Activated naive CD4-positive, alpha-beta T cell treated with anti-CD3 and anti-CD28 coated beads for 36 hours (primary cell): ENCODE measurements at regions not wholly inside any gene's neighbourhood (a gene's known extent, or its start where the extent isn't known, plus 50 kb on each side); places are given as distances from the start of the nearest gene placed in this dataset.

ENCODE experiments used
- CTCF ChIA-PET: fragments of 350-600 bp; sonication (Branson Sonifier 250); formaldehyde crosslinking; loops from one replicate; lab custom pipeline; 2021; ENCODE audit warnings: antibody characterized with exemption; lab: Charles Lee
- DNase-seq: peaks from one replicate; pipeline ENCODE4 v3.0.0-alpha.2; 2020
- H3K27ac Mint-ChIP-seq: one replicate; pipeline ENCODE4 v1.8.0; 2021; ENCODE audit warnings: mild to moderate bottlenecking, mixed read lengths
- H3K27me3 Mint-ChIP-seq: one replicate; pipeline ENCODE4 v1.8.0; 2021; ENCODE audit warnings: low read depth, mixed read lengths
- H3K36me3 Mint-ChIP-seq: one replicate; pipeline ENCODE4 v1.8.0; 2021; ENCODE audit warnings: low read depth, mixed read lengths
- H3K4me1 Mint-ChIP-seq: one replicate; pipeline ENCODE4 v1.8.0; 2021; ENCODE audit warnings: low read depth, mixed read lengths
- H3K4me3 Mint-ChIP-seq: one replicate; pipeline ENCODE4 v1.8.0; 2021; ENCODE audit warnings: mild to moderate bottlenecking, moderate library complexity, mixed read lengths
- H3K9me3 Mint-ChIP-seq: one replicate; pipeline ENCODE4 v1.8.0; 2021; ENCODE audit warnings: mixed read lengths
- intact Hi-C: fragments of 100-400 bp; cut with micrococcal nuclease; formaldehyde crosslinking; loops from one replicate; pipeline ENCODE4 v1.15.1; 2023

- no peak for DNase-seq
- no peaks in the 10 kb centered on the region for H3K9me3 Mint-ChIP-seq
- no peaks in the 10 kb centered on the region for H3K4me1 Mint-ChIP-seq
- H3K27me3 Mint-ChIP-seq, result no peaks in the 10 kb centered on the region
- H3K36me3 Mint-ChIP-seq, result no peaks in the 10 kb centered on the region
- intact Hi-C loops, result no loop called here
- CTCF ChIA-PET, result no interaction called here
- no peak overlapping the region for H3K27ac Mint-ChIP-seq
- no peak overlapping the region for H3K4me3 Mint-ChIP-seq
These were observed 121.9 kb upstream of the PLET1 start for GRCh38 chr11:112382561-112382960.

GRCh38 chr11:112388496-112388895, 127.8 kb upstream of the PLET1 start:
- no peaks in the 10 kb centered on the region for H3K4me1 Mint-ChIP-seq
- H3K4me3 Mint-ChIP-seq, result no peak overlapping the region
- peaks cover 2% of the 10 kb centered on the region for H3K27me3 Mint-ChIP-seq
- peaks cover 2% of the 10 kb centered on the region for H3K9me3 Mint-ChIP-seq
- CTCF ChIA-PET, result no interaction called here
- DNase-seq, result no peak
- no peak overlapping the region for H3K27ac Mint-ChIP-seq
- intact Hi-C loops, result no loop called here
- peaks cover 2% of the 10 kb centered on the region for H3K36me3 Mint-ChIP-seq

- Mint-ChIP-seq H3K36me3 (peaks cover 2% of the 10 kb centered on the region), H3K27ac (no peak overlapping the region), H3K4me1 (no peaks in the 10 kb centered on the region), H3K4me3 (no peak overlapping the region), H3K9me3 (peaks cover 2% of the 10 kb centered on the region), H3K27me3 (peaks cover 2% of the 10 kb centered on the region)
- CTCF ChIA-PET, result no interaction called here
- DNase-seq, result no peak
- intact Hi-C loops, result no loop called here
These were observed 130.4 kb upstream of the PLET1 start for GRCh38 chr11:112391086-112391485.

DNA sequence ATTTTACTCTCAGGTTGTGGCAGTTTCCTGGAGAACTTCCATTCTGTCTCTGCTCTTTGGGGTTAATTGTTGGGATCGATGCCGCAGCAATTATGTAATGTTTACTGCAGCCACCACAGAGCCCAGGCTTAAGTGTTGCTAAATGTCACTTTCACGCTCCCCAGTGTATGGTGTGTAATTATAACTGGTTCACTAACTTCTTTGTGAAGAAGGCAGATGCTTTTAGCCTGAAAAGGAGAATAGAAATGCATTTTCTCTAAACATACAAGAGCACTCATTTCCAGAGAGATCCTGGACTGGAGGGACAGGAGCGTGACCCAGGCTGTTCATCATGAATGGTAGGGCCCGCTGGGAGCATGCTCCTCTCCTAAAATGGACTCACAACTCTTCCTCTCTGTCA, 132.2 kb upstream of the PLET1 start:
- no peak for DNase-seq
- no peaks in the 10 kb centered on the region for H3K4me1 Mint-ChIP-seq
- CTCF ChIA-PET, result interaction anchor here (1.0 kb wide), 1 partner anchor 195 kb away, joined by 4 read pairs; no protein-coding TSS in a partner anchor
- peaks cover 2% of the 10 kb centered on the region for H3K9me3 Mint-ChIP-seq
- intact Hi-C loops, result no loop called here
- H3K27ac Mint-ChIP-seq, result no peak overlapping the region
- H3K36me3 Mint-ChIP-seq, result peaks cover 2% of the 10 kb centered on the region
- H3K27me3 Mint-ChIP-seq, result peaks cover 2% of the 10 kb centered on the region
- no peak overlapping the region for H3K4me3 Mint-ChIP-seq

GRCh38 chr11:112394304-112394703, 133.6 kb upstream of the PLET1 start:
- CTCF ChIA-PET, result interaction anchor here (0.9 kb wide), 1 partner anchor 59 kb away, joined by 5 read pairs; no protein-coding TSS in a partner anchor
- intact Hi-C loops, result no loop called here
- no peaks in the 10 kb centered on the region for H3K27me3 Mint-ChIP-seq
- H3K36me3 Mint-ChIP-seq, result no peaks in the 10 kb centered on the region
- DNase-seq, result no peak
- no peak overlapping the region for H3K27ac Mint-ChIP-seq
- H3K4me3 Mint-ChIP-seq, result no peak overlapping the region
- H3K9me3 Mint-ChIP-seq, result no peaks in the 10 kb centered on the region
- H3K4me1 Mint-ChIP-seq, result no peaks in the 10 kb centered on the region

- no peaks in the 10 kb centered on the region for H3K4me1 Mint-ChIP-seq
- CTCF ChIA-PET, result no interaction called here
These were observed 135.4 kb upstream of the PLET1 start for GRCh38 chr11:112396076-112396475.

GRCh38 chr11:112398798-112399478, 138.3 kb upstream of the PLET1 start:
- CTCF ChIA-PET, result no interaction called here
- H3K27ac Mint-ChIP-seq, result no peak overlapping the region
- no peak for DNase-seq
- H3K4me1 Mint-ChIP-seq, result no peaks in the 10 kb centered on the region
- H3K36me3 Mint-ChIP-seq, result no peaks in the 10 kb centered on the region
- no peak overlapping the region for H3K4me3 Mint-ChIP-seq
- intact Hi-C loops, result no loop called here
- H3K27me3 Mint-ChIP-seq, result no peaks in the 10 kb centered on the region
- H3K9me3 Mint-ChIP-seq, result no peaks in the 10 kb centered on the region

More at GRCh38 chr11:112396076-112396475, 135.4 kb upstream of the PLET1 start:
- DNase-seq, result no peak
- Mint-ChIP-seq H3K9me3 (no peaks in the 10 kb centered on the region), H3K27me3 (no peaks in the 10 kb centered on the region), H3K36me3 (no peaks in the 10 kb centered on the region), H3K4me3 (no peak overlapping the region), H3K27ac (no peak overlapping the region)
- intact Hi-C loops, result no loop called here

GRCh38 chr11:112400476-112401014, 139.9 kb upstream of the PLET1 start:
- CTCF ChIA-PET, result interaction anchor here (0.7 kb wide), 1 partner anchor 44 kb away, joined by 4 read pairs; no protein-coding TSS in a partner anchor

DNA sequence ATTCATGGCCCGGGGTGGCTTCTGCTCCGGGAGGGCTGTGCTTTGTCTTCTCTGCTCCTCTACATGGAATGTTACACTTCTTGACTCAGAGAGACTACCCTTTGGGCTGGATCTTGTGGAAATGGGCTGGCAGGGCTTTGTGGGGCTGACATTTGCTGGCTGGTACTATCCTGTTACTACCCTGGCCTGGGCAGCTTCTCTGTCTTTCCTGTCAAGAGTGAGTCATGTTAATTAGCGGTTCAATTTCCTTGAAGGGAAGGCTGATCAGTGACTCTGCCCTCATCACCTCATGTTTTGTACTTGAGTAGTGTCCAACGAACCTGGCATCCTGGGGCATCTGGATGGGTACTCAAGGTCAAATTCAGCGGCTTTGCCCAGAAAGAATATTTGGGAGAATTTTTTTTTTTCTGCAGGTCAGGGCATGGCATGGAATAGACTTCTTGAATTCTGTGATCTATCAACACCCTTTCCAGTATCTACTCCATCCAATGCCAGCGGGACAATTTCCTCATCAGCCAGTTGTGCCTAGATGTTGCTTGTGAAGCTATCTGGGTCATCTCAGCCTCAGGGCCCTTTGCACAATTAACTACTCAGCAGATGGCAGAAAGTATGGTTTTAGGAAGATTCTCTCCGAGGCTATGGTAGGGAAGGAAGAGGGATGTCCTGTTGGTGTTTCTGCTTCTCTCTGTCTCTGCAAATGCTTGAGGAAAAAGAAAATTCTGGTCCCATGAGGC, 140.5 kb upstream of the PLET1 start:
- DNase-seq, result no peak

More at GRCh38 chr11:112400476-112401014, 139.9 kb upstream of the PLET1 start:
- Mint-ChIP-seq H3K36me3 (no peaks in the 10 kb centered on the region), H3K9me3 (no peaks in the 10 kb centered on the region), H3K27me3 (no peaks in the 10 kb centered on the region), H3K4me1 (no peaks in the 10 kb centered on the region), H3K4me3 (no peak overlapping the region), H3K27ac (no peak overlapping the region)
- no peak for DNase-seq
- intact Hi-C loops, result no loop called here

DNA sequence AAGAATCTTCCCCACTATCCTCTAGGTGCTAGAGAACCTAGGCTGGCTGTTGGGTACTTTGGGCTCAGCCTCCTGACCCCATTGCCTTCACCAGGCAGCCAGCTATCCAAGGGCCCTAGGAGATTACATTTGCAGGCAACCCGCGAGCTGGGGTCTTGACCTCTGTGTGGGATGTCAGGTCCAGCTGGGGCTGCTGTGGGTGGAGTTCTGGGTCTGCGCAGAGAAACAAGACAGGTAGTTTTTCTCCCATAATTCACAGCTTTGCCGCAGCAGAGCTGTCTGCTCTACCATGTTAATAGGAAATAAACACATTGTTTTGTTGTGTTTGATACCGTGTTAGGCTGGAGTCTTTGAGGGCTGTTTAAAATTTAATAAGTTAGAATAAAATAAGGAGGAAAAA, 142.8 kb upstream of the PLET1 start:
- H3K9me3 Mint-ChIP-seq, result no peaks in the 10 kb centered on the region
- intact Hi-C loops, result no loop called here
- no peaks in the 10 kb centered on the region for H3K27me3 Mint-ChIP-seq
- H3K27ac Mint-ChIP-seq, result no peak overlapping the region
- CTCF ChIA-PET, result no interaction called here
- no peak for DNase-seq
- no peaks in the 10 kb centered on the region for H3K4me1 Mint-ChIP-seq
- H3K36me3 Mint-ChIP-seq, result no peaks in the 10 kb centered on the region
- H3K4me3 Mint-ChIP-seq, result no peak overlapping the region

More for the DNA sequence above, 140.5 kb upstream of the PLET1 start:
- H3K4me3 Mint-ChIP-seq, result no peak overlapping the region
- CTCF ChIA-PET, result interaction anchor here (0.7 kb wide), 1 partner anchor 44 kb away, joined by 4 read pairs; no protein-coding TSS in a partner anchor
- no peaks in the 10 kb centered on the region for H3K36me3 Mint-ChIP-seq
- no peaks in the 10 kb centered on the region for H3K4me1 Mint-ChIP-seq
- H3K27ac Mint-ChIP-seq, result no peak overlapping the region
- H3K9me3 Mint-ChIP-seq, result no peaks in the 10 kb centered on the region
- intact Hi-C loops, result no loop called here
- H3K27me3 Mint-ChIP-seq, result no peaks in the 10 kb centered on the region

GRCh38 chr11:112404112-112404511, 143.5 kb upstream of the PLET1 start:
- intact Hi-C loops, result no loop called here
- DNase-seq, result no peak
- H3K4me3 Mint-ChIP-seq, result no peak overlapping the region
- no peaks in the 10 kb centered on the region for H3K27me3 Mint-ChIP-seq
- H3K27ac Mint-ChIP-seq, result no peak overlapping the region
- no peaks in the 10 kb centered on the region for H3K4me1 Mint-ChIP-seq
- H3K36me3 Mint-ChIP-seq, result no peaks in the 10 kb centered on the region
- no peaks in the 10 kb centered on the region for H3K9me3 Mint-ChIP-seq
- CTCF ChIA-PET, result no interaction called here

DNA sequence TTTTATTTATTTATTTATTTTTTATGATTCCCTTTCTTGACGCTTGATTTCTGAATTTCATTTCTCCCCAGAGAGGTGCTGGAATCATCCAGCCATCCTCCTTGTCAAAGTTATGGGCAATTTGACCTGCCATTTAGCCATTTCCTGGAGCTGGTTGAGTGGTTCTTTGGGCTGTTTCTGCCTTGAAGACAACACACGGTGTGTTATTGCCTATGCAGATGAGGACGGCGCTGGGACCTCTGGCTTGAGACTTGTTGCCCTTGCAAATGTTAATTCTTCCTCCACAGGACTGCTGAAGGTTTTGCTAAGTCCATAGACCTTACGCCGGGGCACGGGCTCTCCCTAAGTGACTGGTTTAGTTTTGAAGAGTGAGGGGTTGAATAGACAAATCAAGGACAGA, 147.9 kb upstream of the PLET1 start:
- H3K9me3 Mint-ChIP-seq, result no peaks in the 10 kb centered on the region
- DNase-seq, result no peak

More for the DNA sequence above, 147.9 kb upstream of the PLET1 start:
- intact Hi-C loops, result no loop called here
- CTCF ChIA-PET, result interaction anchor here (1.3 kb wide), 2 partner anchors 117 to 147 kb away, joined by 3 read pairs; no protein-coding TSS in a partner anchor
- Mint-ChIP-seq H3K36me3 (no peaks in the 10 kb centered on the region), H3K27ac (no peak overlapping the region), H3K4me3 (no peak overlapping the region), H3K27me3 (no peaks in the 10 kb centered on the region), H3K4me1 (peaks cover 7% of the 10 kb centered on the region)
